ENCODE measurements at regions not wholly inside any gene's neighbourhood (a gene's known extent, or its start where the extent isn't known, plus 50 kb on each side); places are given as distances from the start of the nearest gene placed in this dataset.

GRCh38 chr5:119876522-119876921, 247.2 kb downstream of the FAM170A start:
- Histone ChIP-seq H3K4me3 (replicated peaks in 1 of 3) (no peak overlapping the region), H3K9me3 (no peaks in the 10 kb centered on the region), H3K27ac (no peak overlapping the region), H3K36me3 (no peaks in the 10 kb centered on the region), H3K27me3 (no peaks in the 10 kb centered on the region), H3K4me1 (no peaks in the 10 kb centered on the region)
- intact Hi-C loops (cut with DNase I), result no loop called here
- TF ChIP-seq POLR2A (IDR thresholded peaks at IDR 0.05) (no peak), CTCF (IDR thresholded peaks at IDR 0.05) (no peak)
- no peak for DNase-seq

- Histone ChIP-seq H3K36me3 (no peaks in the 10 kb centered on the region), H3K4me3 (replicated peaks in 1 of 3) (no peak overlapping the region), H3K27ac (no peak overlapping the region), H3K27me3 (no peaks in the 10 kb centered on the region), H3K4me1 (no peaks in the 10 kb centered on the region), H3K9me3 (no peaks in the 10 kb centered on the region)
- intact Hi-C loops (cut with DNase I), result no loop called here
- no peak for TF ChIP-seq CTCF (IDR thresholded peaks at IDR 0.05)
- TF ChIP-seq POLR2A (IDR thresholded peaks at IDR 0.05), result no peak
- 61 to 66% methylated on average over 2 of the region's 2 CpGs for WGBS, 2 donors
- DNase-seq, result no peak
These were observed 249.4 kb downstream of the FAM170A start for GRCh38 chr5:119878712-119879111.

- intact Hi-C loops (cut with DNase I), result no loop called here
- Histone ChIP-seq H3K9me3 (no peaks in the 10 kb centered on the region), H3K4me1 (no peaks in the 10 kb centered on the region), H3K27me3 (no peaks in the 10 kb centered on the region), H3K4me3 (replicated peaks in 1 of 3) (no peak overlapping the region), H3K27ac (no peak overlapping the region), H3K36me3 (no peaks in the 10 kb centered on the region)
- no peak for DNase-seq
- TF ChIP-seq CTCF (IDR thresholded peaks at IDR 0.05), result no peak
- no peak for TF ChIP-seq POLR2A (IDR thresholded peaks at IDR 0.05)
- 77 to 78% methylated on average over 2 of the region's 2 CpGs for WGBS, 2 donors
These were observed 250.1 kb downstream of the FAM170A start for GRCh38 chr5:119879446-119879845.

- Histone ChIP-seq H3K4me1 (no peaks in the 10 kb centered on the region), H3K4me3 (replicated peaks in 1 of 3) (no peak overlapping the region), H3K9me3 (no peaks in the 10 kb centered on the region), H3K27ac (no peak overlapping the region), H3K36me3 (no peaks in the 10 kb centered on the region), H3K27me3 (no peaks in the 10 kb centered on the region)
- intact Hi-C loops (cut with DNase I), result no loop called here
- no peak for DNase-seq
- TF ChIP-seq POLR2A (IDR thresholded peaks at IDR 0.05) (no peak), CTCF (IDR thresholded peaks at IDR 0.05) (no peak)
- WGBS, 2 donors, result 48 to 97% methylated on average over 2 of the region's 2 CpGs
These were observed 265.7 kb downstream of the FAM170A start for GRCh38 chr5:119895066-119895465.

GRCh38 chr5:119896826-119897536, 267.6 kb downstream of the FAM170A start:
- Histone ChIP-seq H3K4me1 (no peaks in the 10 kb centered on the region), H3K36me3 (no peaks in the 10 kb centered on the region), H3K27ac (no peak overlapping the region), H3K4me3 (replicated peaks in 1 of 3) (no peak overlapping the region), H3K27me3 (no peaks in the 10 kb centered on the region), H3K9me3 (no peaks in the 10 kb centered on the region)
- no peak for TF ChIP-seq CTCF (IDR thresholded peaks at IDR 0.05)
- no peak for TF ChIP-seq POLR2A (IDR thresholded peaks at IDR 0.05)
- 82 to 86% methylated on average over 2 of the region's 2 CpGs for WGBS, 2 donors
- intact Hi-C loops (cut with DNase I), result no loop called here
- no peak for DNase-seq
